WTC11 (cell line): ENCODE measurements at regions not wholly inside any gene's neighbourhood (a gene's known extent, or its start where the extent isn't known, plus 50 kb on each side); places are given as distances from the start of the nearest gene placed in this dataset.
"Not testable (repeated sequence)": the region's sequence is repeated elsewhere in the genome, so short reads cannot be mapped to it uniquely, and the experiment has no call there.

ENCODE experiments used
- ESRRA ChIP-seq: sonication (generic); formaldehyde crosslinking; IDR thresholded peaks from 2 replicates; pipeline ENCODE4 v1.8.1; 2022; ENCODE audit warnings: mild to moderate bottlenecking, missing genetic modification reagents, borderline replicate concordance
- TF ChIP-seq, protein P1 (sequence below): fragments of 200-600 bp; IDR thresholded peaks from 2 replicates; pipeline ENCODE4 v1.8.0; 2022; ENCODE audit warnings: antibody characterized with exemption

DNA sequence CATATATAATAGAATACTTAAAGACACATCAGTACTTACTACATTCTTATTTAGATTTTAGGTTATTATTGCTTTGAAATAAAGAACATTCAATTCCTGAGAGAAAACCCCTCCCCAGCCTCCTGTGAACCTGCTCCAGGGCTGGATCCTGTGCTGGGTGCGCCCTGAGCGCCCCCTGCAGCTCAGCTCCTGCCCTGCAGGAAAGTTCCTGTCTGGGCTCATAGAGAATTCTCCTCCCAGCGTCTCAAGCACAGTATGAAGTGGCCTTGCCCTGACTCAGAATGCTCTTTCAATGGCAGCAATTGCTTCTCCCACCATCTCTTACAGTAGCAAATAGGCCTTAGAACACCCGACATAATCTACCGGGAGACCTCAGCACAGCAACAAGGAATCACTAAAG is 98.8 kb upstream of the GOLGA6L6 start:
- TF ChIP-seq, protein P1, sequence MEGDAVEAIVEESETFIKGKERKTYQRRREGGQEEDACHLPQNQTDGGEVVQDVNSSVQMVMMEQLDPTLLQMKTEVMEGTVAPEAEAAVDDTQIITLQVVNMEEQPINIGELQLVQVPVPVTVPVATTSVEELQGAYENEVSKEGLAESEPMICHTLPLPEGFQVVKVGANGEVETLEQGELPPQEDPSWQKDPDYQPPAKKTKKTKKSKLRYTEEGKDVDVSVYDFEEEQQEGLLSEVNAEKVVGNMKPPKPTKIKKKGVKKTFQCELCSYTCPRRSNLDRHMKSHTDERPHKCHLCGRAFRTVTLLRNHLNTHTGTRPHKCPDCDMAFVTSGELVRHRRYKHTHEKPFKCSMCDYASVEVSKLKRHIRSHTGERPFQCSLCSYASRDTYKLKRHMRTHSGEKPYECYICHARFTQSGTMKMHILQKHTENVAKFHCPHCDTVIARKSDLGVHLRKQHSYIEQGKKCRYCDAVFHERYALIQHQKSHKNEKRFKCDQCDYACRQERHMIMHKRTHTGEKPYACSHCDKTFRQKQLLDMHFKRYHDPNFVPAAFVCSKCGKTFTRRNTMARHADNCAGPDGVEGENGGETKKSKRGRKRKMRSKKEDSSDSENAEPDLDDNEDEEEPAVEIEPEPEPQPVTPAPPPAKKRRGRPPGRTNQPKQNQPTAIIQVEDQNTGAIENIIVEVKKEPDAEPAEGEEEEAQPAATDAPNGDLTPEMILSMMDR, result not testable (repeated sequence)
- TF ChIP-seq ESRRA (CRISPR knock-in tag), result not testable (repeated sequence)
